AG04450 (cell line): ENCODE measurements at regions not wholly inside any gene's neighbourhood (a gene's known extent, or its start where the extent isn't known, plus 50 kb on each side); places are given as distances from the start of the nearest gene placed in this dataset.

Experiments used
- CTCF ChIA-PET: fragments of 300-600, 350-600 bp; formaldehyde crosslinking; extraction: SDS; loops from one replicate; lab custom pipeline; 2022; ENCODE audit warnings: antibody characterized with exemption, inconsistent platforms; lab: Charles Lee
- POLR2A ChIA-PET: fragments of 350-600 bp; formaldehyde crosslinking; extraction: SDS; loops from one replicate; lab custom pipeline; 2021; ENCODE audit warnings: antibody characterized with exemption, inconsistent platforms; lab: Yijun Ruan, JAX
- DNase-seq: peaks from one replicate; pipeline ENCODE4 v3.0.0-alpha.2; 2011; ENCODE audit warnings: low read depth, low spot score
- H3K27ac ChIP-seq: one replicate; pipeline ENCODE4 v1.5.1; 2012; ENCODE audit warnings: low read depth, low read length, control low read depth
- H3K27me3 ChIP-seq: one replicate; pipeline ENCODE4 v1.6.0; 2012; ENCODE audit warnings: low read length; ENCODE audit not compliant: control insufficient read depth, insufficient read depth
- H3K4me3 ChIP-seq: 2 replicates; pipeline ENCODE4 v1.5.1; 2011; ENCODE audit warnings: mild to moderate bottlenecking, low read depth, low read length, control low read depth
- H3K9me3 ChIP-seq: 2 replicates; pipeline ENCODE4 v1.5.1; 2012; ENCODE audit warnings: low read length; ENCODE audit not compliant: control insufficient read depth, insufficient read depth
- CTCF ChIP-seq: IDR thresholded peaks from 2 replicates; pipeline ENCODE4 v1.5.1; 2011; ENCODE audit warnings: low read depth, low read length, control low read depth, inconsistent platforms

GRCh38 chrX:39953879-39954278, 143.9 kb downstream of the BCOR start:
- no peaks in the 10 kb centered on the region for H3K9me3 ChIP-seq
- ChIA-PET POLR2A (no interaction called here), CTCF (no interaction called here)
- DNase-seq, result peak; percentile 8
- H3K27ac ChIP-seq, result no peak overlapping the region
- H3K27me3 ChIP-seq, result no peaks in the 10 kb centered on the region
- TF ChIP-seq CTCF, result no peak
- no peak overlapping the region for H3K4me3 ChIP-seq

GRCh38 chrX:39954851-39955250, 142.9 kb downstream of the BCOR start:
- Histone ChIP-seq H3K27ac (no peak overlapping the region), H3K27me3 (no peaks in the 10 kb centered on the region), H3K9me3 (no peaks in the 10 kb centered on the region), H3K4me3 (no peak overlapping the region)
- ChIA-PET CTCF (no interaction called here), POLR2A (no interaction called here)
- no peak for DNase-seq
- TF ChIP-seq CTCF, result no peak

GRCh38 chrX:39955625-39956024, 142.1 kb downstream of the BCOR start:
- Histone ChIP-seq H3K27ac (no peak overlapping the region), H3K27me3 (no peaks in the 10 kb centered on the region), H3K4me3 (no peak overlapping the region), H3K9me3 (no peaks in the 10 kb centered on the region)
- no peak for DNase-seq
- CTCF ChIA-PET, result interaction anchor here (0.5 kb wide), 1 partner anchor 178 kb away, joined by 6 read pairs; no protein-coding TSS in a partner anchor
- no peak for TF ChIP-seq CTCF
- POLR2A ChIA-PET, result no interaction called here

GRCh38 chrX:39956803-39957394, 140.9 kb downstream of the BCOR start:
- no peak overlapping the region for H3K4me3 ChIP-seq
- DNase-seq, result no peak
- POLR2A ChIA-PET, result no interaction called here
- H3K27me3 ChIP-seq, result no peaks in the 10 kb centered on the region
- H3K9me3 ChIP-seq, result no peaks in the 10 kb centered on the region
- TF ChIP-seq CTCF, result no peak
- H3K27ac ChIP-seq, result no peak overlapping the region
- CTCF ChIA-PET, result no interaction called here

GRCh38 chrX:39957816-39958566, 139.8 kb downstream of the BCOR start:
- no peak overlapping the region for H3K4me3 ChIP-seq
- POLR2A ChIA-PET, result no interaction called here
- DNase-seq, result no peak
- no peak overlapping the region for H3K27ac ChIP-seq
- H3K27me3 ChIP-seq, result no peaks in the 10 kb centered on the region
- CTCF ChIA-PET, result no interaction called here
- TF ChIP-seq CTCF, result no peak
- H3K9me3 ChIP-seq, result no peaks in the 10 kb centered on the region
